ENCODE measurements at regions not wholly inside any gene's neighbourhood (a gene's known extent, or its start where the extent isn't known, plus 50 kb on each side); places are given as distances from the start of the nearest gene placed in this dataset.

DNA sequence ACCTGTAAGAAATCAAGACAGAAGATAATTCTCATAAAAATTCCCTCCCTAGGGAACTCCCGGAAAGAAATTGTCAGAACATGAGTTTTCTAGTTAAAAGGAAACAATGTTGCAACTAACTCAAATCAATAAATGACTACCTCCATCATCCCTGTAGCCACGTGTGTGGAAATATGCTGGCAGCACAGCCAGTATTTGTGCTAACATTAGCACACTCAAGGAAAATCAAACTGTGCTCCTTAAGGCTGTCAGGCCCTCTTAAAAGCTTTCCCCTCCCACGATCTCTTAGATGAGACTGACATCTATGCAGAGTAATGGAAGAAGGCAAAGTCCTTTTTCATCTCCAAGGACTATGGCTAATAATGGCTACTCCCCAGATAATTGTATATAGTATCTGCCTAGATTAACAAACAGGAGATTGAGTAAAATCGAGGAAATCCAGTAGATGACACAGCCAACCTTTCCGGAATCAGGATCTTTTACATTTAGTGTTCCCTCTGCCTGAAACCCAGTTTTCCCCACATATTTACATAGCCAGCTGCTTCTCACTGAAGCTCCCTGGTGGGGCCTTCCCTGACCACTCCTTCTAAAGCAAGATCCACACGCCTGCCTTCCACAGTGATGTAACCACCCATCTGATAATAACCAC lies 50.9 kb upstream of the NR5A2 start:
- H3K27me3 Mint-ChIP-seq = peaks cover 52% of the 10 kb centered on the region
- H3K36me3 Mint-ChIP-seq = no peaks in the 10 kb centered on the region
- peak overlapping the region in 1 of 4 donors; percentile 42 for H3K4me3 Mint-ChIP-seq
- H3K4me1 Mint-ChIP-seq = peaks cover 14 to 20% (median 18%) of the 10 kb centered on the region in 3 donors
- peaks cover 0 to 2% (median 0%) of the 10 kb centered on the region in 3 donors for H3K9me3 Mint-ChIP-seq
- peak overlapping the region in 1 of 3 donors; percentile 40 for H3K27ac Mint-ChIP-seq

Measured in IgD-negative memory B cell (primary cell).